Suprapubic skin (tissue), 4 donors: ENCODE measurements at regions not wholly inside any gene's neighbourhood (a gene's known extent, or its start where the extent isn't known, plus 50 kb on each side); places are given as distances from the start of the nearest gene placed in this dataset.
A peak's percentile ranks its signal among the peaks of the same experiment; 100 is the strongest.

ENCODE experiments used
- DNase-seq, 2 donors: peaks; one replicate each; pipeline ENCODE4 v3.0.0-alpha.2; 2019; ENCODE audit warnings: low spot score in 2 of 2
- H3K27ac ChIP-seq: fragments of 200-600 bp; sonication (generic); one replicate; pipeline ENCODE4 v1.5.1; 2019
- H3K27me3 ChIP-seq: fragments of 200-600 bp; sonication (generic); one replicate; pipeline ENCODE4 v1.5.1; 2019
- H3K36me3 ChIP-seq: fragments of 200-600 bp; sonication (generic); one replicate; pipeline ENCODE4 v1.5.1; 2019
- H3K4me1 ChIP-seq: fragments of 200-600 bp; sonication (generic); one replicate; pipeline ENCODE4 v1.5.1; 2019
- H3K4me3 ChIP-seq: fragments of 200-600 bp; sonication (generic); one replicate; pipeline ENCODE4 v1.5.1; 2019; ENCODE audit warnings: mild to moderate bottlenecking
- H3K9me3 ChIP-seq: fragments of 200-600 bp; sonication (generic); one replicate; pipeline ENCODE4 v1.5.1; 2019
- CTCF ChIP-seq, 2 donors: fragments of 200-600 bp in 1 of 2; fragments of 450-650 bp in 1 of 2; sonication (generic) in 1 of 2; IDR thresholded peaks; one replicate each; pipeline ENCODE4 v1.5.1; 2016 to 2019; ENCODE audit warnings: antibody characterized with exemption in 2 of 2, mild to moderate bottlenecking in 1 of 2, moderate library complexity in 1 of 2
- EP300 ChIP-seq: sonication (generic); formaldehyde crosslinking; IDR thresholded peaks from one replicate; pipeline ENCODE4 v1.6.1; 2017; ENCODE audit warnings: antibody characterized with exemption
- POLR2A ChIP-seq, 2 donors: fragments of 450-650 bp; IDR thresholded peaks; one replicate each; pipeline ENCODE4 v1.6.1; 2017; ENCODE audit warnings: antibody characterized with exemption in 2 of 2, mild to moderate bottlenecking in 2 of 2, moderate library complexity in 2 of 2
- POLR2AphosphoS5 ChIP-seq, 3 donors: sonication (generic); formaldehyde crosslinking; IDR thresholded peaks; one replicate each; pipeline ENCODE4 v1.6.1; 2017; ENCODE audit warnings: antibody characterized with exemption in 3 of 3
- WGBS: methylation state at CpG from one replicate; pipeline ENCODE4 v1.1.5; 2018; 5-methylcytosine and 5-hydroxymethylcytosine counted together

- H3K4me3 ChIP-seq: no peak overlapping the region
- no peaks in the 10 kb centered on the region for H3K9me3 ChIP-seq
- no peak for DNase-seq
- H3K4me1 ChIP-seq: peaks cover 3% of the 10 kb centered on the region
- H3K36me3 ChIP-seq: no peaks in the 10 kb centered on the region
- no peaks in the 10 kb centered on the region for H3K27me3 ChIP-seq
- H3K27ac ChIP-seq: no peak overlapping the region
- WGBS: 46% methylated on average over 2 of the region's 2 CpGs
- TF ChIP-seq CTCF (IDR thresholded peaks at IDR 0.05) (no peak), POLR2A (IDR thresholded peaks at IDR 0.05) (no peak), POLR2AphosphoS5 (IDR thresholded peaks at IDR 0.05) (no peak), EP300 (no peak)
These were observed 299.1 kb upstream of the ANKRD50 start for GRCh38 chr4:125011646-125012045.

- Histone ChIP-seq H3K4me3 (no peak overlapping the region), H3K9me3 (no peaks in the 10 kb centered on the region), H3K27me3 (no peaks in the 10 kb centered on the region), H3K4me1 (peaks cover 3% of the 10 kb centered on the region), H3K36me3 (no peaks in the 10 kb centered on the region), H3K27ac (peak overlapping the region; percentile 42)
- no peak for TF ChIP-seq CTCF (IDR thresholded peaks at IDR 0.05)
- no peak for TF ChIP-seq POLR2A (IDR thresholded peaks at IDR 0.05)
- no peak for TF ChIP-seq POLR2AphosphoS5 (IDR thresholded peaks at IDR 0.05)
- TF ChIP-seq EP300: no peak
- DNase-seq: no peak
- 57% methylated on average over 7 of the region's 7 CpGs for WGBS
These were observed 298.4 kb upstream of the ANKRD50 start for GRCh38 chr4:125010796-125011503.

GRCh38 chr4:125008676-125009075 lies 296.1 kb upstream of the ANKRD50 start:
- no peak for DNase-seq
- TF ChIP-seq EP300: no peak
- no peak for TF ChIP-seq POLR2A (IDR thresholded peaks at IDR 0.05)
- no peak for TF ChIP-seq CTCF (IDR thresholded peaks at IDR 0.05)
- TF ChIP-seq POLR2AphosphoS5 (IDR thresholded peaks at IDR 0.05): no peak
- no peak overlapping the region for H3K27ac ChIP-seq
- no peaks in the 10 kb centered on the region for H3K27me3 ChIP-seq
- H3K4me1 ChIP-seq: peaks cover 3% of the 10 kb centered on the region
- WGBS: 45% methylated on average over 1 of the region's 1 CpG
- no peaks in the 10 kb centered on the region for H3K9me3 ChIP-seq
- H3K4me3 ChIP-seq: no peak overlapping the region
- no peaks in the 10 kb centered on the region for H3K36me3 ChIP-seq

- Histone ChIP-seq H3K27ac (no peak overlapping the region), H3K9me3 (no peaks in the 10 kb centered on the region), H3K4me1 (no peaks in the 10 kb centered on the region), H3K27me3 (no peaks in the 10 kb centered on the region), H3K4me3 (no peak overlapping the region), H3K36me3 (no peaks in the 10 kb centered on the region)
- 94% methylated on average over 3 of the region's 3 CpGs for WGBS
- no peak for DNase-seq
- no peak for TF ChIP-seq CTCF (IDR thresholded peaks at IDR 0.05)
- no peak for TF ChIP-seq POLR2A (IDR thresholded peaks at IDR 0.05)
- TF ChIP-seq POLR2AphosphoS5 (IDR thresholded peaks at IDR 0.05): no peak
- no peak for TF ChIP-seq EP300
These were observed 292.1 kb upstream of the ANKRD50 start for GRCh38 chr4:125004676-125005075.

- TF ChIP-seq EP300 (no peak), CTCF (IDR thresholded peaks at IDR 0.05) (no peak), POLR2A (IDR thresholded peaks at IDR 0.05) (no peak), POLR2AphosphoS5 (IDR thresholded peaks at IDR 0.05) (no peak)
- Histone ChIP-seq H3K4me1 (no peaks in the 10 kb centered on the region), H3K27me3 (no peaks in the 10 kb centered on the region), H3K4me3 (no peak overlapping the region), H3K9me3 (no peaks in the 10 kb centered on the region), H3K27ac (no peak overlapping the region), H3K36me3 (no peaks in the 10 kb centered on the region)
- DNase-seq: no peak
- 93% methylated on average over 3 of the region's 3 CpGs for WGBS
These were observed 291.3 kb upstream of the ANKRD50 start for GRCh38 chr4:125003840-125004239.
